ENCODE measurements at regions not wholly inside any gene's neighbourhood (a gene's known extent, or its start where the extent isn't known, plus 50 kb on each side); places are given as distances from the start of the nearest gene placed in this dataset.
"Not testable (repeated sequence)": the region's sequence is repeated elsewhere in the genome, so short reads cannot be mapped to it uniquely, and the experiment has no call there.

DNA sequence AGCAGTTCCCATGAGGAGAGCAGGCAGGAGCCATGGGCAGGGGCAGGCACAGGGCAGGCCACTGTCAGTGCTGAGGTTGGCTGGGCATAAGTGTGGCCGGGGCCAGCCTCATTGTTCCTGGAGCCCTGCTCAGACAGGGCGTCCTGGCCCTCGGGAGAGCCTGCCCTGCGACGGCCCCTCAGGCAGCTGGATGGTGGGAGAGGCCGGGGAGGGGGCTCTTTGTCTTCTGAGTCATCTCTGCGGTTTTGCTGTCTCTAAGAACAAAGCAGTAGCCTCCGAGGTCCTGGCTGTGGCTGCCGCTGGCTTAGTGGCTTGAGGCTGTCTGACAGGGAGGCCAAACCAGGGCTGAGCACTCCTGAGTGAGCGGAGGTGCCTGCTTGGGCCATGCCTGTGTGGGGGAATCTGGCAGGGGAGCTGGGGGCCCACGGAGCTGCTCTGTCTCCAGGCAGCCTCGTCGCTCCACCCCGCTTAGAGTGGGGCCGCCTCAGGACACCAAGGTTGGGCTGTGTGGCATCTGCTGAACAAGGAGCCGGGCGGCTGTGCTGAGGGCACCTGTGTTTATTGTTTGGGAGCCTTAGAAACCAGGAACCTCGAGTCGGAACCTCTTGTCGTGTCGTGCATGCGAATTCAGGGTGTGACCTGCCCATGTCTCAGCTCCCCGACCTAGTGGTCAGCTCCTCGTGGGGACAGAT lies 4395.7 kb upstream of the TPTE start:
- not testable (repeated sequence) for TF ChIP-seq CTCF (IDR thresholded peaks at IDR 0.05); ZBTB43 (CRISPR knock-in tag; IDR thresholded peaks at IDR 0.05); SP1 (CRISPR knock-in tag; conservative IDR thresholded peaks at IDR 0.05)
- TF ChIP-seq, protein P1, sequence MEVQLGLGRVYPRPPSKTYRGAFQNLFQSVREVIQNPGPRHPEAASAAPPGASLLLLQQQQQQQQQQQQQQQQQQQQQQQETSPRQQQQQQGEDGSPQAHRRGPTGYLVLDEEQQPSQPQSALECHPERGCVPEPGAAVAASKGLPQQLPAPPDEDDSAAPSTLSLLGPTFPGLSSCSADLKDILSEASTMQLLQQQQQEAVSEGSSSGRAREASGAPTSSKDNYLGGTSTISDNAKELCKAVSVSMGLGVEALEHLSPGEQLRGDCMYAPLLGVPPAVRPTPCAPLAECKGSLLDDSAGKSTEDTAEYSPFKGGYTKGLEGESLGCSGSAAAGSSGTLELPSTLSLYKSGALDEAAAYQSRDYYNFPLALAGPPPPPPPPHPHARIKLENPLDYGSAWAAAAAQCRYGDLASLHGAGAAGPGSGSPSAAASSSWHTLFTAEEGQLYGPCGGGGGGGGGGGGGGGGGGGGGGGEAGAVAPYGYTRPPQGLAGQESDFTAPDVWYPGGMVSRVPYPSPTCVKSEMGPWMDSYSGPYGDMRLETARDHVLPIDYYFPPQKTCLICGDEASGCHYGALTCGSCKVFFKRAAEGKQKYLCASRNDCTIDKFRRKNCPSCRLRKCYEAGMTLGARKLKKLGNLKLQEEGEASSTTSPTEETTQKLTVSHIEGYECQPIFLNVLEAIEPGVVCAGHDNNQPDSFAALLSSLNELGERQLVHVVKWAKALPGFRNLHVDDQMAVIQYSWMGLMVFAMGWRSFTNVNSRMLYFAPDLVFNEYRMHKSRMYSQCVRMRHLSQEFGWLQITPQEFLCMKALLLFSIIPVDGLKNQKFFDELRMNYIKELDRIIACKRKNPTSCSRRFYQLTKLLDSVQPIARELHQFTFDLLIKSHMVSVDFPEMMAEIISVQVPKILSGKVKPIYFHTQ (CRISPR knock-in tag; IDR thresholded peaks at IDR 0.05): not testable (repeated sequence)

Measured in WTC11 (cell line).